Activated CD8-positive, alpha-beta T cell treated with anti-CD3 and anti-CD28 coated beads, Interleukin-2, amount 10 ng/mL, durations not matched to agents 7 days and 5 days (primary cell): ENCODE measurements at regions not wholly inside any gene's neighbourhood (a gene's known extent, or its start where the extent isn't known, plus 50 kb on each side); places are given as distances from the start of the nearest gene placed in this dataset.
"Not testable (repeated sequence)": the region's sequence is repeated elsewhere in the genome, so short reads cannot be mapped to it uniquely, and the experiment has no call there.

ENCODE experiments used
- ATAC-seq: fragments of 150-1000 bp; cut with Tn5 transposase; one replicate; pipeline ENCODE4 v1.10.0; 2021; ENCODE audit warnings: moderate library complexity
- CTCF ChIA-PET: fragments of 350-600 bp; sonication (Branson Sonifier 250); formaldehyde crosslinking; loops from one replicate; lab custom pipeline; 2021; ENCODE audit warnings: antibody characterized with exemption; lab: Charles Lee
- POLR2A ChIA-PET: fragments of 350-600 bp; sonication (Branson Sonifier 250); formaldehyde crosslinking; loops from one replicate; lab custom pipeline; 2021; ENCODE audit warnings: antibody characterized with exemption; lab: Charles Lee
- DNase-seq: peaks from one replicate; pipeline ENCODE4 v3.0.0-alpha.2; 2020
- H3K27ac Mint-ChIP-seq: one replicate; pipeline ENCODE4 v1.8.0; 2021; ENCODE audit warnings: mild to moderate bottlenecking, mixed read lengths
- H3K27me3 Mint-ChIP-seq: one replicate; pipeline ENCODE4 v1.8.0; 2021; ENCODE audit warnings: low read depth, mixed read lengths
- H3K36me3 Mint-ChIP-seq: one replicate; pipeline ENCODE4 v1.8.0; 2021; ENCODE audit warnings: low read depth, mixed read lengths
- H3K4me1 Mint-ChIP-seq: one replicate; pipeline ENCODE4 v1.8.0; 2021; ENCODE audit warnings: low read depth, mixed read lengths
- H3K4me3 Mint-ChIP-seq: one replicate; pipeline ENCODE4 v1.8.0; 2021; ENCODE audit warnings: mild to moderate bottlenecking, mixed read lengths
- H3K9me3 Mint-ChIP-seq: one replicate; pipeline ENCODE4 v1.8.0; 2022; ENCODE audit warnings: mixed read lengths; ENCODE audit not compliant: insufficient read depth

DNA sequence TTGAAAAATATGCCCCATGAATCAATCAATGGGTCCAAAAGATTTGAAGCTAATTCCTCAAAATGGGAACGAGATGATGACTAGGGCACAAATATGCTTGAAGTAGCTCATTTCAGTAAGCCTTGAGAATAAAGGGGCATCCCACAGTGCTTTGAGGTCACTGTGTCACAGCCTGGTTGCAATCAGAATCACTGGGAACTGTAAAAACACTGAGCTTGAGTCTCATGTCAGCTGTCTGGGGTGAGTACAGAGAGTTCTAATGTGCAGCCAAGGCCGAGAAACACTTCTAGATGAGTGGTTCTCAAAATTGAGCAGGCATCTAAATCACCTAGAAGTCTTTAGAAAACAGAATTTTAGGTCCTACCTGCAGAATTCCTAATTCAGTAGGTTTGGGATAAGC is 120.5 kb upstream of the EGFL6 start:
- ChIA-PET POLR2A (no interaction called here), CTCF (interaction anchor here (1.1 kb wide), 1 partner anchor 31 kb away, joined by 3 read pairs; no protein-coding TSS in a partner anchor)
- Mint-ChIP-seq H3K27ac (no peak overlapping the region), H3K4me3 (no peak overlapping the region), H3K4me1 (no peaks in the 10 kb centered on the region), H3K9me3 (no peaks in the 10 kb centered on the region), H3K36me3 (no peaks in the 10 kb centered on the region), H3K27me3 (no peaks in the 10 kb centered on the region)
- no peak for ATAC-seq
- no peak for DNase-seq

DNA sequence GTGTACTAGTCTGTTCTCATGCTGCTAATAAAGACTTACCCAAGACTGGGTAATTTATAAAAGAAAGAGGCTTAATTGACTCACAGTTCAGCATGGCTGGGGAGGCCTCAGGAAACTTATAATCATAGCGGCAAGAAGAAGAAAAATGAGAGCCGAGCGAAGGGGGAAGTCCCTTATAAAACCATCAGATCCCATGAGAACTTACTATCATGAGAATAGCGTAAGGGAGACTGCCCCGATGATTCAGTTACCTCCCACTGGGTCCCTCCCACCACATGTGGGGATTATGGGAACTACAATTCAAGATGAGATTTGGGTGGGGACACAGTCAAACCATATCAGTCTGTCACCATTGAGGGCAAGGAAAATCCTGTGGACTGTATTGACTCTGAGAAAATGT is 121.8 kb upstream of the ATXN3L start:
- CTCF ChIA-PET, ATAC-seq, H3K4me1 Mint-ChIP-seq, H3K27me3 Mint-ChIP-seq, H3K9me3 Mint-ChIP-seq, H3K36me3 Mint-ChIP-seq, H3K27ac Mint-ChIP-seq, DNase-seq, POLR2A ChIA-PET, H3K4me3 Mint-ChIP-seq: not testable (repeated sequence)

GRCh38 chrX:13440176-13440575 is 120.3 kb upstream of the ATXN3L start:
- Mint-ChIP-seq H3K27ac (no peak overlapping the region), H3K9me3 (no peaks in the 10 kb centered on the region), H3K36me3 (no peaks in the 10 kb centered on the region), H3K27me3 (no peaks in the 10 kb centered on the region), H3K4me3 (no peak overlapping the region), H3K4me1 (no peaks in the 10 kb centered on the region)
- ATAC-seq (no peak), DNase-seq (no peak)
- CTCF ChIA-PET: no interaction called here
- POLR2A ChIA-PET: no interaction called here

DNA sequence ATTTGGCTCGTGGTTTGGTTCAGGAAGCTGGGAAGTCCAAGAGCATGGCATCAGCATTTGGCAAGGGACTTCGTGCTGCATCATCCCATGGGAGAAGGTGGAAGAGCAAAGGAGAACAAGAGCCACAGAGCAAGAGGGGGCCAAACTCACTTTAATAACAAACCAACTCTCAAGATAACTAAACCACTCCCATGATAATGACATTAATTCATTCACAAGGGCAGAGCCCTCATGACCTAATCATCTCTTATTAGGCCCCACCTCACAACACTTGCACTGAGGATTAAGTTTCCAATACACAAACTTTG is 113.4 kb upstream of the ATXN3L start:
- H3K27ac Mint-ChIP-seq: no peak overlapping the region
- H3K27me3 Mint-ChIP-seq: no peaks in the 10 kb centered on the region

DNA sequence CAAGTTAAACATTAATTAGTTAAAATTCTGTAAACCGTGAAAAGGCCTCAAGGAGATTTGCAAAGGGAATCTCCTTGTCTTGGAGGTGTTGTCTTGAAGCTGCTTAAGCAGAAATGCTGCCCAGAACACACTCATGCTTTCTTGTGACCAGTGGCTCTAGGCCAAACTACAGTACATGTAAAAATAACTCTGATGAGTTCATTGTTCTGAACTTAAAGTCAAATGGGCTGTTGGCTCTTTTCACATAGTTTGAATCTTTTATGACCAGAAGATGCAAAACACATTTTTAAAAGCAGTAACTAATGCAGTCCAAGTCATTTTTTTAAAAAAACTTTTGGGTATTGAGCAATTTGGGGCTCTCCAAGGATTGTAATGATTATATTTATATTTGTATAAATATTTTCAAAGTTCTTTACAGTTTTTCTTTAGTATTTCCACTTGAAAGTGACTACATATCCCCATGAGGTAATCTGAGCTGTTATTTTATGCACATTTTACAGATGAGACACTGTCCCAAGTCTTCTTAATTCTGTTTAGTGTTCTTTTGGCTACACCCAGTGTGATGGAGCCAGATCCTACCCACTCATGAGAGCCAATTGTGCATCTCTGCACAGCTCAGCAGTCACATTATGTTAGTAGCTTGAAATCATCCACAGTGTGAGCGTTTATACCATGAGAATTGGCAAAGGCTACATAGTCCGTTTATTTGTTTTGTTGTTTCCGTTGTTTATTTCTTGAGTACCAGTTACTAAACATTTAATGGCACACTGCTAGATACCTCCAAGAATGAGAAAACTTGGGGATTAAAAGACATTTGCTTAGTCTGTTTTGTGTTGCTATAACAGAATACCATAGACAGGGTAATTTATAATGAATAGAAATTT is 112.8 kb upstream of the ATXN3L start:
- H3K4me3 Mint-ChIP-seq: no peak overlapping the region
- POLR2A ChIA-PET: no interaction called here
- H3K27ac Mint-ChIP-seq: no peak overlapping the region
- peaks cover 14% of the 10 kb centered on the region for H3K4me1 Mint-ChIP-seq
- no peak for DNase-seq
- H3K27me3 Mint-ChIP-seq: no peaks in the 10 kb centered on the region
- H3K9me3 Mint-ChIP-seq: no peaks in the 10 kb centered on the region
- H3K36me3 Mint-ChIP-seq: no peaks in the 10 kb centered on the region
- CTCF ChIA-PET: no interaction called here
- no peak for ATAC-seq

More for the DNA sequence above, 113.4 kb upstream of the ATXN3L start:
- CTCF ChIA-PET: no interaction called here
- POLR2A ChIA-PET: no interaction called here
- no peaks in the 10 kb centered on the region for H3K9me3 Mint-ChIP-seq
- peaks cover 8% of the 10 kb centered on the region for H3K4me1 Mint-ChIP-seq
- H3K36me3 Mint-ChIP-seq: no peaks in the 10 kb centered on the region
- no peak for DNase-seq
- no peak for ATAC-seq
- no peak overlapping the region for H3K4me3 Mint-ChIP-seq

DNA sequence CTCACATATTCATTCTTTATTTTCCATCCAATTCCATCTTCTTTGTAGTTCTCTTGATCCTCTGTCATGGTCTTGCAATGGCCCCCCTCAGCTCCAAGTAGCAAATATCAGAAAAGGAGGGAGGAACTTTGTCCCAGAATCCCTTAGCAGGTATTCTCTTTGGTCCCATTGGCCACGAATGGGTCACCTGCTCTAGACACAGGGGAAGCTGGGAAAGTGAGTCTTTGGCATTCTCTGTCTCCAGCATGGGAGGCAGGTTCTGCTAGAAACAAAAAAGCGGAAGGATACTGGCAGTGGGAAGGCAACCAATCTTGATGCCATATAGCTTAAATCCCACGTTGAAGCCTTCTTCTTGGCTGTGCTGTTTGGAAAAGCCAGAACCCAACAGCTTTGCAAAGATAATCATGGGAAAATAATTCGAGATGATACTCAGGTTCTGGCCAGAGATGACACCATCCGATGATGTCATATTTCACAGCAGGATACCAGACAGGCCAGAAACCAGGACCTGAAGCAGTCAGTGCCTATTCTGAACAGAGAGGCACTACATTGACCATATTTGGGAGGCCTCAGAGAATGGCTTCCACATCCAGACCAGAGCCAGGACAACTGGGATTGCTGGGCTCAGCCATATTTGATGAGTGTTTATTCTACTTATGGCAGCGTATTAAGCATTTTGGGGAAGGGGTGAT is 110.4 kb upstream of the ATXN3L start:
- Mint-ChIP-seq H3K4me1 (peaks cover 15% of the 10 kb centered on the region), H3K36me3 (no peaks in the 10 kb centered on the region), H3K9me3 (no peaks in the 10 kb centered on the region), H3K27me3 (no peaks in the 10 kb centered on the region), H3K27ac (no peak overlapping the region), H3K4me3 (no peak overlapping the region)
- ATAC-seq: no peak
- CTCF ChIA-PET: no interaction called here
- DNase-seq: no peak
- POLR2A ChIA-PET: no interaction called here

DNA sequence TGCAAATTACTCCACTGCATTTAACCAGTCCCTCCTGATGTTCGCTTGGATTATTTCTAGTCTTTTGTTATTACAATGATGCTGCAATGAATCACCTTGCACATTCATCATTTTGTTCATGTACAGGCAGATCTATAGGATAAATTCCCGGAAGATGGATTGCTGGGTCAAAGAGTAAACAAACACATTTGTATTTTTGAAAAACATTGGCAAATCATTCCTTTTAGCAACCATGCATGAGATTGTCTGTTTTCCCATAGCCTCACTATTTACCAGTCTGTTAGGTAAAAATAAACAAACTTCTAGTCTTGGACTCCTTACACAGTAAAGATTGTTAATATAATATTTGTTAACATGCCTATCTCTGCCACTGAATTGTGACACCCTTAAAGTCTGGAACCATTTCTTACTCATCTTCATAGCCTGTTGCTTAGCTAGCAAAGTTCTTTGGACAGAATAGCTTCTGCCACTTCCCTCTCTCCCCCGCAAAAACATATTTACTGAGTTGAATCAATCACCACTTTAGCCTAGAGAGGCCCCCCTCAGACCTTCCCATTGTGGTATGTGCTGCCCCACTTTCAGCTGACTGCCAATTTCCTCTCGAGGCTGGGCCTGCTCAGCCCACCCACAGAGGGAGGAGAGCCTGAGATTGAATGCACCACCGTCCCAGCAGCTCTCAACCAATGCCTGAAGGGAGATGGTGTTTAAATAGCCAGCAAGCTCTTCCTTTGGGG is 108.4 kb upstream of the ATXN3L start:
- peaks cover 15% of the 10 kb centered on the region for H3K4me1 Mint-ChIP-seq
- H3K9me3 Mint-ChIP-seq: no peaks in the 10 kb centered on the region

DNA sequence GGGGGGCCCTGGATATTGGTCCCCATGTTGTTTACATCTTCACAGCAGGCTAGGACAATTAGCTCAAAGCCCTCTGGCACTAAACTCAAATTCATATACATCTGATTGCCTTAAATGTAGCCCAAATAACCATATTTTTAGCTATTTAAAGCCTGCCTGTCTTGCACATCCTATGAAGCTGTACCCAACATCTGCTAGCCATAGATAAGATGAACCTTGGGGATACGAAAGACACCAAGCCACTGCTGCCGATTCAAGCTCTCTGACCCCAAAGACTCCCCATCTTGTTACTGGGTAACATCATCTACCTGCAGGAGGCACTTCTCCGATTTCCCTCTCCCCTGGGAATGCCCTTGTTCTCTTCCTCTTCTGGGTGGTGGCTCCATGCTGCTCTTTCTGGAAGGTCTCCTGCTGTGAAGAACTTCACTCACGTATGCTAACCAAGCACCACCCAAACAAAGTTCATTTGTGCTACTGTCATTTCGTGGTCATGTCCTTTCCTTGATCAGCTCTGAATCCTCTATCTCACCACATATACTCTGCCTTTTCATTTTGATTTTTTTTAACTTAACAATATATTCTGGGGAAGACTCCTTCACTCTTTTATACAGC is 107.7 kb upstream of the ATXN3L start:
- ChIA-PET POLR2A (no interaction called here), CTCF (no interaction called here)
- no peaks in the 10 kb centered on the region for H3K9me3 Mint-ChIP-seq
- H3K4me3 Mint-ChIP-seq: no peak overlapping the region
- no peaks in the 10 kb centered on the region for H3K36me3 Mint-ChIP-seq
- no peak for ATAC-seq
- H3K27ac Mint-ChIP-seq: no peak overlapping the region
- H3K27me3 Mint-ChIP-seq: no peaks in the 10 kb centered on the region
- no peak for DNase-seq
- H3K4me1 Mint-ChIP-seq: peaks cover 15% of the 10 kb centered on the region

More for the DNA sequence above, 108.4 kb upstream of the ATXN3L start:
- Mint-ChIP-seq H3K36me3 (no peaks in the 10 kb centered on the region), H3K27me3 (no peaks in the 10 kb centered on the region), H3K4me3 (no peak overlapping the region), H3K27ac (peak overlapping the region; percentile 60)
- POLR2A ChIA-PET: no interaction called here
- ATAC-seq: no peak
- CTCF ChIA-PET: interaction anchor here (1.3 kb wide), 1 partner anchor 38 kb away, joined by 3 read pairs; no protein-coding TSS in a partner anchor
- DNase-seq: peak; percentile 23

- no peak for DNase-seq
- Mint-ChIP-seq H3K4me3 (no peak overlapping the region), H3K36me3 (no peaks in the 10 kb centered on the region), H3K27ac (no peak overlapping the region), H3K27me3 (no peaks in the 10 kb centered on the region), H3K4me1 (peaks cover 3% of the 10 kb centered on the region), H3K9me3 (no peaks in the 10 kb centered on the region)
- ChIA-PET POLR2A (no interaction called here), CTCF (no interaction called here)
- ATAC-seq: no peak
Observed at GRCh38 chrX:13420545-13421183, 100.8 kb upstream of the ATXN3L start.

GRCh38 chrX:13419918-13420317 is 100.1 kb upstream of the ATXN3L start:
- POLR2A ChIA-PET: no interaction called here
- Mint-ChIP-seq H3K4me1 (peaks cover 3% of the 10 kb centered on the region), H3K27ac (no peak overlapping the region), H3K36me3 (no peaks in the 10 kb centered on the region), H3K9me3 (no peaks in the 10 kb centered on the region), H3K27me3 (no peaks in the 10 kb centered on the region), H3K4me3 (no peak overlapping the region)
- ATAC-seq (no peak), DNase-seq (no peak)
- CTCF ChIA-PET: no interaction called here

DNA sequence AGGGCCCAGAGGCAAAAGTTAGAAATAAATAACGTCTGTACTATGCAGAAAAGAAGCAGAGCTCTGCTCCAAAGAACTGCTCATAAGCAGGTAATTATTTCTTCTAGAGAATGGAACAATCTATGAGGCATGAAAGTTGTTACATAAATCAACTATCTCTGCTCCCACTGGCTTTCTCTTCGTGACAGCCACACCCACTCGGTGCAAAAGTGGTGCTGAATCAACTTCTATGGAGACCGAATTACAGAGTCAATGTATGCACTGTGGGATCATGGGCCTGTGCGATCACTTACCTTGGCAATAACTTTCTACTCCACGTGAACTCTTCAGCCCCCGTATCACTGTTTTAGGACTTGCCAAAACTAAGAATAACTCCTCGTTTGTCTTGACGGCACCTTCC is 99.4 kb upstream of the ATXN3L start:
- Mint-ChIP-seq H3K27ac (no peak overlapping the region), H3K4me3 (no peak overlapping the region), H3K36me3 (no peaks in the 10 kb centered on the region), H3K9me3 (no peaks in the 10 kb centered on the region), H3K4me1 (peaks cover 3% of the 10 kb centered on the region), H3K27me3 (no peaks in the 10 kb centered on the region)
- ChIA-PET POLR2A (no interaction called here), CTCF (no interaction called here)
- DNase-seq: no peak
- ATAC-seq: no peak
